Lower leg skin (tissue), 4 donors: ENCODE measurements at regions not wholly inside any gene's neighbourhood (a gene's known extent, or its start where the extent isn't known, plus 50 kb on each side); places are given as distances from the start of the nearest gene placed in this dataset.

Source experiments
- DNase-seq, 2 donors: peaks; one replicate each; pipeline ENCODE4 v3.0.0-alpha.2; 2019; ENCODE audit warnings: low spot score in 2 of 2
- H3K4me3 ChIP-seq: fragments of 200-600 bp; sonication (generic); 2 replicates; pipeline ENCODE4 v1.5.1; 2017; ENCODE audit warnings: mild to moderate bottlenecking, low read depth; ENCODE audit not compliant: poor library complexity, severe bottlenecking
- CTCF ChIP-seq, 3 donors: fragments of 450-650 bp; IDR thresholded peaks; one replicate each; pipeline ENCODE4 v1.5.1; 2016; ENCODE audit warnings: antibody characterized with exemption in 3 of 3, mild to moderate bottlenecking in 3 of 3, moderate library complexity in 2 of 3
- POLR2A ChIP-seq, 2 donors: fragments of 450-650 bp; IDR thresholded peaks; one replicate each; pipeline ENCODE4 v1.6.1; 2016 to 2017; ENCODE audit warnings: antibody characterized with exemption in 2 of 2, mild to moderate bottlenecking in 1 of 2, moderate library complexity in 1 of 2
- WGBS, 2 donors: methylation state at CpG; one replicate each; pipeline ENCODE4 v1.1.5; 2018; 5-methylcytosine and 5-hydroxymethylcytosine counted together
- intact Hi-C: fragments of 100-400 bp; cut with DNase I; formaldehyde crosslinking; loops from one replicate; pipeline ENCODE4 v1.15.0; 2023; ENCODE audit warnings: low total_unique reads

DNA sequence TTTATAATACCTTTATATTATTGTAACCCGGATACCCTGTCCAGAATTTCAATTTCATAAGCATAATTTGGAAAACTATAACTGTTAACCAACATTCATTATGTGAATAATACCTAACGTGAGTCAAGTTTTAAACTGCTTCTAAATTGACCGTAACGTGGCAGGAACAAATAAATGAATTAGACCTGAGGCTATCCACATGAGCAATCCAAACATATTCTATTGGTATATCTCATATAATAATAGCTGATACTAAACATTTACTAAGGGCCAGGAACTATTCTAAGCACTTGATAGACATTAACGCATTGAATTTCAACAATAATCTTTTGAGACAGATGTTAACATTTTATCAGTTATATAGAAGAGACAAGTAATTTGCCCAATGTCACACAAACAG lies 276.4 kb downstream of the MEF2C start:
- no peak overlapping the region for H3K4me3 ChIP-seq
- TF ChIP-seq POLR2A (IDR thresholded peaks at IDR 0.05) = no peak
- no peak for TF ChIP-seq CTCF (IDR thresholded peaks at IDR 0.05)
- intact Hi-C loops = no loop called here
- 88 to 89% methylated on average over 5 of the region's 5 CpGs for WGBS, 2 donors
- no peak for DNase-seq

DNA sequence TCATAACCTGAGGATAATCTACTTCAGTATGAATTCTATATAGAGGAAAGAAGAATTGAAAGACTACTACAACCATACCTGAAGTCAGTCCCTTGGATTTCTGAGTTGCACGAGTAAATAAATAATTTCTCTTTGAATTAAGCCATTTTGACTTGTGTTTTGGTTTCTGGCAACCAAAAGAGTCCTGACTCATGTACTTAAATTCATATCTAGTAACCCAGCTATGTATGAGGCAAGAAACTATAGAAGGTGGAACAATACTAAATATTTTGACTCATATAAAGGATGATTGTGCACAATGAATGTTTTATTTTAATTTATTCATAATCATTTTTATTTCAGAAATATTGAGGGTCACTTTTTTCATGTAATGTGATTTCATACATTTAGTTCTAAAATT lies 276.8 kb downstream of the MEF2C start:
- no peak overlapping the region for H3K4me3 ChIP-seq
- intact Hi-C loops = no loop called here
- 79 to 87% methylated on average over 1 of the region's 1 CpG for WGBS, 2 donors
- no peak for DNase-seq
- TF ChIP-seq POLR2A (IDR thresholded peaks at IDR 0.05) (no peak), CTCF (IDR thresholded peaks at IDR 0.05) (no peak)

DNA sequence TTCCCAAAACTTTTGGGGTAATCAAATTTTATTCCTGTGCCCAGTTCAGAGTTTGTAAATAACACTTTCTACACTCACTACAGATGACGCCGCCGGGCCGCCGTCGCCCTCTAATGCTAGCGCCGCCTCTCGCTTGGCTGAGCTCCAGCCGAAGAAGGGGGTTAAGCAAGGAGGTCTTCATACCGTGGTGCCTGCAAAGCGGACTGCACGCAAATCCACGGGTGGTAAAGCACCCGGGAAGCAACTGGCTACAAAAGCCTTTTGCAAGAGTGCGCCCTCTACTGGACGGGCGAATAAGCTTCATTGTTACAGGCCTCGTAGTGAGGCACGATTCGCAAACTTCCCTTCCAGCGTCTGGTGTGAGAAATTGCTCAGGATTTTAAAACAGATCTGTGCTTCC lies 280.4 kb downstream of the MEF2C start:
- DNase-seq = no peak
- intact Hi-C loops = no loop called here
- TF ChIP-seq CTCF (IDR thresholded peaks at IDR 0.05) = no peak
- TF ChIP-seq POLR2A (IDR thresholded peaks at IDR 0.05) = no peak
- no peak overlapping the region for H3K4me3 ChIP-seq
- WGBS, 2 donors = 94 to 96% methylated on average over 22 of the region's 22 CpGs

DNA sequence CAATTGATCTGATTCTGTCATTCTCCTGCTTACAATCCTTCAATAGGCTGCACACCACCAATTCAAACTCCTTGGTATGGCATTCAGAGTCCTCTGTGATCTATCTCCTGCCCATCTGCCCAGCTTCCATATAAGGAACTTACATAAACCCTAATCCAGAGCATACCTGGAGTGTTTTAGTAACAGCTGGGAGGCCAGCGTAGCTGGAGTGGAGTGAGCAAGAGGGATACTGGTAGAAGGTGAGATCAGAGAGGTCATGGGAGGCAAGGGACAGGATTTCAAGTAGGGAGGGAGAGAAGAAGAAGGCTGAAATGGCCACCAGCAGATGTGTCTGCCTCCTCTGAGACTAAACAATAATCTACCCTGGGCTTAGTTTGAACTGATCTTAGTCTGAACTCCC lies 288.5 kb downstream of the MEF2C start:
- 56 to 71% methylated on average over 1 of the region's 1 CpG for whole genome bisulfite sequencing, 2 donors
- intact Hi-C loops = no loop called here
- no peak overlapping the region for H3K4me3 ChIP-seq
- TF ChIP-seq CTCF (IDR thresholded peaks at IDR 0.05) (no peak), POLR2A (IDR thresholded peaks at IDR 0.05) (no peak)
- DNase-seq = no peak

DNA sequence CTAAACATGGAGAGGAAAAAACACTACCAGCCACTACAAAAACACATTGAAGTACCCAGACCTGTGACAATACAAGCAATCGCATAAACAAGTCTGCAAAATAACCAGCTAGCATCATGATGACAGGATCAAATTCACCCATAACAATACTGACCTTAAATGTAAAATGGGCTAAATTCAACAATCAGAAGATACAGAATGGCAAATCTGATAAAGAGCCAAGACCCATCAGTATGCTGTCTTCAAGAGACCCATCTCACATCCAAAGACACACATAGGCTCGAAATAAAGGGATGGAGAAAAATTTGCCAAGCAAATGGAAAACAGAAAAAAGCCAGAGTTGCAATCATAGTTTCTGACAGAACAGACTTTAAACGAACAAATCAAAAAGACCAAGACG lies 294.4 kb downstream of the MEF2C start:
- intact Hi-C loops = no loop called here
- no peak for TF ChIP-seq POLR2A (IDR thresholded peaks at IDR 0.05)
- TF ChIP-seq CTCF (IDR thresholded peaks at IDR 0.05) = no peak
- DNase-seq = no peak
- 88 to 90% methylated on average over 4 of the region's 4 CpGs for WGBS, 2 donors
- H3K4me3 ChIP-seq = no peak overlapping the region

- no peak for TF ChIP-seq CTCF (IDR thresholded peaks at IDR 0.05)
- TF ChIP-seq POLR2A (IDR thresholded peaks at IDR 0.05) = no peak
- 90 to 93% methylated on average over 1 of the region's 1 CpG for WGBS, 2 donors
- no peak for DNase-seq
These were observed 299.5 kb downstream of the MEF2C start for GRCh38 chr5:88583471-88583870.

More at GRCh38 chr5:88583471-88583870, 299.5 kb downstream of the MEF2C start:
- no peak overlapping the region for H3K4me3 ChIP-seq
- intact Hi-C loops = no loop called here
